DOHH2 (cell line): ENCODE measurements at regions not wholly inside any gene's neighbourhood (a gene's known extent, or its start where the extent isn't known, plus 50 kb on each side); places are given as distances from the start of the nearest gene placed in this dataset.

Experiments used
- H3F3A ChIP-seq: fragments of 200-600 bp; sonication (generic), shearing (Covaris generic); 2 replicates; pipeline ENCODE4 v1.6.0; 2016; ENCODE audit warnings: antibody characterized with exemption, mild to moderate bottlenecking; ENCODE audit not compliant: control insufficient read depth, insufficient read depth
- H3K27ac ChIP-seq: fragments of 200-600 bp; sonication (generic); 2 replicates; pipeline ENCODE4 v1.5.1; 2014; ENCODE audit warnings: low read depth, mild to moderate bottlenecking, low read length, moderate library complexity
- H3K27me3 ChIP-seq: fragments of 200-600 bp; sonication (generic); 2 replicates; pipeline ENCODE4 v1.6.1; 2014; ENCODE audit warnings: mild to moderate bottlenecking, low read length, mixed read lengths; ENCODE audit not compliant: control insufficient read depth
- H3K36me3 ChIP-seq: fragments of 200-600 bp; sonication (generic); 2 replicates; pipeline ENCODE4 v1.6.1; 2014; ENCODE audit warnings: mild to moderate bottlenecking, low read length, moderate library complexity, mixed read lengths; ENCODE audit not compliant: control insufficient read depth
- H3K4me1 ChIP-seq: fragments of 200-600 bp; sonication (generic); 2 replicates; pipeline ENCODE4 v1.6.1; 2014; ENCODE audit warnings: mild to moderate bottlenecking, low read length, mixed read lengths; ENCODE audit not compliant: control insufficient read depth
- H3K4me2 ChIP-seq: fragments of 200-600 bp; sonication (generic); 2 replicates; pipeline ENCODE4 v1.6.0; 2014; ENCODE audit warnings: mild to moderate bottlenecking, low read length, moderate library complexity
- H3K4me3 ChIP-seq: fragments of 200-600 bp; sonication (generic); 2 replicates; pipeline ENCODE4 v1.5.1; 2014; ENCODE audit warnings: mild to moderate bottlenecking, low read length, mixed read lengths
- H3K79me2 ChIP-seq: fragments of 200-600 bp; sonication (generic); 2 replicates; pipeline ENCODE4 v1.6.1; 2014; ENCODE audit warnings: mild to moderate bottlenecking, low read length, mixed read lengths; ENCODE audit not compliant: control insufficient read depth
- H3K9me2 ChIP-seq: fragments of 200-600 bp; sonication (generic); replicated peaks from 2 replicates; pipeline ENCODE4 v1.6.1; 2014; ENCODE audit warnings: mild to moderate bottlenecking, low read length, mixed read lengths; ENCODE audit not compliant: control insufficient read depth
- H3K9me3 ChIP-seq: fragments of 200-600 bp; sonication (generic); 2 replicates; pipeline ENCODE4 v1.6.1; 2014; ENCODE audit warnings: antibody characterized with exemption, low read length, mixed read lengths; ENCODE audit not compliant: control insufficient read depth, insufficient read depth
- H4K20me1 ChIP-seq: fragments of 200-600 bp; sonication (generic); 2 replicates; pipeline ENCODE4 v1.6.0; 2014; ENCODE audit warnings: low read depth, mild to moderate bottlenecking, antibody characterized with exemption, low read length, moderate library complexity; ENCODE audit not compliant: control insufficient read depth, insufficient read depth
- CTCF ChIP-seq: fragments of 200-600 bp; sonication (generic); IDR thresholded peaks from one replicate; pipeline ENCODE4 v1.5.1; 2014; ENCODE audit warnings: antibody characterized with exemption, mild to moderate bottlenecking, low read depth, low read length; ENCODE audit not compliant: poor library complexity, severe bottlenecking
- EZH2phosphoT487 ChIP-seq: fragments of 200-600 bp; sonication (generic); IDR thresholded peaks from 2 replicates; pipeline ENCODE4 v1.6.1; 2017; ENCODE audit warnings: borderline replicate concordance, mild to moderate bottlenecking, antibody characterized with exemption, low read length, moderate library complexity, mixed read lengths

GRCh38 chr7:25303281-25304181, 75.2 kb upstream of the NPVF start:
- peaks cover 8% of the 10 kb centered on the region; the same call in 1 of the 2 replicates for H3K27me3 ChIP-seq
- no peaks in the 10 kb centered on the region for H3F3A ChIP-seq
- no peaks in the 10 kb centered on the region for H3K9me2 ChIP-seq
- no peaks in the 10 kb centered on the region for H3K79me2 ChIP-seq
- no peak for TF ChIP-seq CTCF
- H3K9me3 ChIP-seq, result no peaks in the 10 kb centered on the region
- H3K27ac ChIP-seq, result no peak overlapping the region
- no peak overlapping the region for H3K4me2 ChIP-seq
- no peaks in the 10 kb centered on the region for H3K36me3 ChIP-seq
- no peak overlapping the region for H3K4me3 ChIP-seq
- H3K4me1 ChIP-seq, result no peaks in the 10 kb centered on the region
- H4K20me1 ChIP-seq, result no peaks in the 10 kb centered on the region

- Histone ChIP-seq H3K36me3 (no peaks in the 10 kb centered on the region), H3K27ac (no peak overlapping the region), H4K20me1 (no peaks in the 10 kb centered on the region), H3K27me3 (peaks cover 8% of the 10 kb centered on the region; the same call in 1 of the 2 replicates), H3K4me2 (no peak overlapping the region), H3K9me2 (no peaks in the 10 kb centered on the region), H3K4me1 (no peaks in the 10 kb centered on the region), H3F3A (no peaks in the 10 kb centered on the region), H3K9me3 (no peaks in the 10 kb centered on the region), H3K4me3 (no peak overlapping the region), H3K79me2 (no peaks in the 10 kb centered on the region)
- TF ChIP-seq CTCF (no peak), EZH2phosphoT487 (no peak)
Observed at GRCh38 chr7:25304691-25305090, 76.4 kb upstream of the NPVF start.

- Histone ChIP-seq H3K4me3 (no peak overlapping the region), H4K20me1 (no peaks in the 10 kb centered on the region), H3F3A (no peaks in the 10 kb centered on the region), H3K9me2 (no peaks in the 10 kb centered on the region), H3K27me3 (peaks cover 8% of the 10 kb centered on the region; the same call in 1 of the 2 replicates), H3K36me3 (no peaks in the 10 kb centered on the region), H3K9me3 (no peaks in the 10 kb centered on the region), H3K4me2 (no peak overlapping the region), H3K79me2 (no peaks in the 10 kb centered on the region), H3K4me1 (no peaks in the 10 kb centered on the region), H3K27ac (no peak overlapping the region)
- no peak for TF ChIP-seq CTCF
- no peak for TF ChIP-seq EZH2phosphoT487
Observed at GRCh38 chr7:25305831-25306230, 77.5 kb upstream of the NPVF start.
